HG03469 (cell line): ENCODE measurements at regions not wholly inside any gene's neighbourhood (a gene's known extent, or its start where the extent isn't known, plus 50 kb on each side); places are given as distances from the start of the nearest gene placed in this dataset.
"Not testable (repeated sequence)": the region's sequence is repeated elsewhere in the genome, so short reads cannot be mapped to it uniquely, and the experiment has no call there.

Experiments used
- ATAC-seq: cut with Tn5 transposase; IDR thresholded peaks from one replicate; pipeline ENCODE4 v1.9.1; 2021; ENCODE audit warnings: mild to moderate bottlenecking, moderate library complexity, moderate number of reproducible peaks; ENCODE audit not compliant: unreplicated experiment

DNA sequence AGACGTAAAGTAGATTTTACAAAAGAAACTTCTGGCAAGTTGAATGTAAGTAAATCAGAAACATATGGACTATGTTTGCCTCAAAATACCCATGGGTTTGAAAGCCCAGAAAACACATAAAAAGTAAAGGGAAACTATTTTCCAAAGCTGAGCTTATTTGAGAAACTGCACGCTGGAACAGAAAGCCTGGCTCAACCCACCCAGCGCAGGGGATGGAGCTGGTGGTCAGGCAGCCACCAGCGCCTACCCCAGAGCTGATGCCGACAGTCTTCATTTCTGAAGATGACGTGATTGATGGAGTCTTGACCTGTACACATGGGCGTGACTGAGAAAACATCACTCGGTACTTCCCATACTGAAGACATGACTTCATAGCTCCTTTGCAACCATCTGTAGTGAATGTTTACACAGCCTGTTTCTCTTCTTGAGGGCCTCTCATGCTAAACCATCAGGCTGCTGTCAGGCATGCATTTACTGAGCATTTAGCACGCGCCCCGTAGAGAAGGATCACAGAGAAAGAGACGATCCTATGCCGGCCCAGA lies 232.6 kb upstream of the AUTS2 start:
- ATAC-seq: no peak

- no peak for ATAC-seq
Measured at GRCh38 chr7:69367780-69368179, 230.5 kb upstream of the AUTS2 start.

GRCh38 chr7:69373171-69374043 lies 224.9 kb upstream of the AUTS2 start:
- no peak for ATAC-seq

- ATAC-seq: no peak
Measured at GRCh38 chr7:69374044-69374425, 224.2 kb upstream of the AUTS2 start.

DNA sequence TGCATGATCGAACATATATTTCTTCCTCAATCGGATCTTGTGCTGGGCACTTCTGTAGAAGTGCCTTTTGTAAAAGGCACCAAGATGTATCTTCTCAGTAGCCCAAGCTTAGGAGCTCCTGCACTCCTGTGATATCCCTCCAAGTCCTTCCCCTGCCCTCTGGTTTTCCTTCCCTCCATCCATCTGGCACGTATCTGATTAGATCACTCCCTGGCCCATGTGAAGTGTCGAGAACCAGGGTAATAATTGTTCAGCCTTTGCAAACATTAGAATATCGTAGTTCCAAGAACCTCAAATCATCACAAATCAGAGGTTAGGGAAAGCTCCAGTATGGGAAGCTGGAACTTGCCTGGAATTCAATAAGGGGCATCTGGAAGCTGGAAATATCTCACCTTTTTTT lies 221.1 kb upstream of the AUTS2 start:
- no peak for ATAC-seq

- no peak for ATAC-seq
Measured at GRCh38 chr7:69388452-69389137, 209.7 kb upstream of the AUTS2 start.

- ATAC-seq: no peak
Measured at GRCh38 chr7:69389216-69389615, 209.1 kb upstream of the AUTS2 start.

DNA sequence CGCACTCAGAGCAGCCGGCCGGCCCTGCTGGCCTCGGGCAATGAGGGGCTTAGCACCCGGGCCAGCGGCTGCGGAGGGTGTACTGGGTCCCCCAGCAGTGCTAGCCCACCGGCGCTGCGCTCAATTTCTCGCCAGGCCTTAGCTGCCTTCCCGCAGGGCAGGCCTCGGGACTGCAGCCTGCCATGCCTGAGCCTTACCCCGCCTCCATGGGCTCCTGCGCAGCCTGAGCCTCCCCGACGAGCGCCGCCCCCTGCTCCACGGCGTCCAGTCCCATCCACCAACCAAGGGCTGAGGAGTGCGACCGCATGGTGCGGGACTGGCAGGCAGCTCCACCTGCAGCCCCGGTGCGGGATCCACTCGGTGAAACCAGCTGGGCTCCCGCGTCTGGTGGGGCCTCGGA lies 204.4 kb upstream of the AUTS2 start:
- not testable (repeated sequence) for ATAC-seq

GRCh38 chr7:69395061-69395714 lies 203.1 kb upstream of the AUTS2 start:
- ATAC-seq: no peak

- ATAC-seq: no peak
Measured at GRCh38 chr7:69398986-69399385, 199.3 kb upstream of the AUTS2 start.

DNA sequence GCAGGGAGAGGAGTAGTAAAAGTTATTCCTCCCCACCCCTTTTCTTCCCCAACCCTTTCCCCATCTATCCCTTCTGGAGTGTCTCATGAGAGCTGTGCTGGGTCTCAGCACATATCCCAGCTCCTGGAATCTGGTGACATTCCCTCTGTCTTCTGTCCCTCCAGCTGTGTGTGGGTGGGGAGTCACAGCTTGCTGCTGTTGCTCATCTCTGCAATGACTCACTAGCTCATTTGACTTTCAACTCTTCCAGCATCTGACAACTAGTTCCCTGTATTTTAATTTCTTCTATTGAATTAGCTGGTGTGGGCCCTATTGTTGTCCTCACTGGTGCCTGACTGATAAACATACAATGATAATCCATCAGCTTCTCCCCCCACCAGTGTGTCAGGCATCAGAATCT lies 198.9 kb upstream of the AUTS2 start:
- ATAC-seq: no peak

DNA sequence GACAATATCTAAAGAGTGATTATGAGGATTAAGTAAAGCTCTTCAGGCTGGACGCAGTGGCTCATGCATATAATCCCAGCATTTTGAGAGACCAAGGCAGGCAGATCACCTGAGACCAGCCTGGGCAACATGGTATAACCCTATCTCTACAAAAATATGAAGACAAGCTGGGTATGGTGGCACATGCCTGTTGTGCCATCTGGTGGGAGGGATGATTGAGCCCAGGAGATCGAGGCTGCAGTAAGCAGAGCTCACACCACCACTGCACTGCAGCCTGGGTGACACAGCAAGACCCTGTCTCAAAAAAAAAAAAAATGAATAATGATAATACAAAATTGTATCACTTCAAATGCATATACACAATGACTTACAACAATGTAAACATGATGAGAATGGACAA lies 195.6 kb upstream of the AUTS2 start:
- ATAC-seq: no peak

DNA sequence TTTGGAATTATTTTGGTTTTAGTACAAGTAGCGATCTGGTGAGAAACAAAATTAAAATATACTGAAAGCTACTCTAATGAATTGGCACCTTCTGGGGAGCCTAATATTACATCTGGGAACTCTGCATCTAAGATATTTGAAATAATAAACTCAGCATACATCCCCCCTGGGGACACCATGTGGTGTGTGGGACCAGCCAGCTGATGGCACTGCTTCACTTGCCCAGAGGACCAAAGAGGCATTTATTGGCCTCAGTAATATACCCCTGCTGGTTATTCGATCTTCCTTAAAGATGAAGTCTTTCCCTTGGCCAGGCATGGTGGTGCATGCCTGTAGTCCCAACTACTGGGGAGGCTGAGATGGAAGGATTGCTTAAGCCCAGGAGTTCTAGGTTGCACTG lies 195.1 kb upstream of the AUTS2 start:
- ATAC-seq: no peak

- ATAC-seq: no peak
Measured at GRCh38 chr7:69411018-69411417, 187.3 kb upstream of the AUTS2 start.

DNA sequence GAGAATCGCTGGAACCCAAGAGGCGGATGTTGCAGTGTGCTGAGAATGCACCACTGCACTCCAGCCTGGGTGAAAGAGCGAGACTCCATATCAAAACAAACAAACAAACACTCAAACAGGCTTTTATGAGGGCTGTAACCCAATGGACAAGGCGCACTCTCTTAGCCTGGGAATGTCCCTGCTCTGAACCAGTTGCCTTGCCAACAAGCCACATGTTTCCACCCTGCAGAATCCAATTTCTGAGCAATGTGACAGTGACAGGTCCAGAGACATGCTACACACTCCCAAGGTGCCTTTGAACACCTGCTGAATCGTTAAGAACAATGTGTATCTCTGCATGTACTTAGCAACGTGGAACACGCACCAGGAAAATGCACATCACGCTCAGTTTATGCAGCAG lies 186.8 kb upstream of the AUTS2 start:
- no peak for ATAC-seq

DNA sequence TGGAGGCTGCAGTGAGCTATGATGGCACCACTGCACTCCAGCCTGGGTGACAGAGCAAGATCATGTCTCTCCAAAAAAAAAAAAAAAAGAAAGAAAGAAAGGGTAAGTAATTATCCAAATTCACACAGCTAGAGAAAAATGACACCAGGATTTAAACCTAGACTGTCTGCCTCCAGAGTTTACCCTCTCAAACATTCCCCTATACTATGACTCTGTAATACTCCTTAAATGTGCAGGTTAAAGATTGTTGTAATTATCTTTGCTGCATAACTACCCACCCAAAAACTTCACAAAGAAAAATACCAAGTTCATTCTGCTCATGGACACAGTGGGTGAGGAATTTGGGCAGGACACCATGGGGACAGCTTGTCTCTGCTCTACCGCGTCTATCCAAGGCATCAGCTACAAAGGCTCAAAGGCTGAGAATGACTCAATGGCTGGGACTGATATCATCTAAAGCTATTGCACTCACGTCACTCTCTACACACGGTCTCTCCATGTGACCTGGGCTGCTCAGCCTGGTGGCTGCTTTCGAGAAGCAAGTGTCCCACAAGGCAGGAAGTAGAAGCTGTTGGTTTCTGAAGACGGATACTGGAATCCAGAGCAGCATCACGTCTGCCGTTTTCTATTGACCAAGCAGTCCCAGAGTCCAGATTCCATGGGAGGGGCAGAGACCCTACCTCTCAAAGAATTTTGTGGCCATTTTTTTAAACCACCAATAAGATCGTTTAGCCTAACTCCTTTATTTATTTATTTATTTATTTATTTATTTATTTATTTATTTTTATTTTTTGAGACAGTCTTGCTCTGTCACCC lies 185.7 kb upstream of the AUTS2 start:
- peak; percentile 88 for ATAC-seq

- ATAC-seq: no peak
Measured at GRCh38 chr7:69414555-69414954, 183.7 kb upstream of the AUTS2 start.

GRCh38 chr7:69418869-69419670 lies 179.2 kb upstream of the AUTS2 start:
- no peak for ATAC-seq

- ATAC-seq: peak; percentile 54
Measured at GRCh38 chr7:69419934-69420333, 178.3 kb upstream of the AUTS2 start.

- ATAC-seq: no peak
Measured at GRCh38 chr7:69422574-69422985, 175.7 kb upstream of the AUTS2 start.
